H9 (cell line): ENCODE measurements at regions not wholly inside any gene's neighbourhood (a gene's known extent, or its start where the extent isn't known, plus 50 kb on each side); places are given as distances from the start of the nearest gene placed in this dataset.

Experiments
- DNase-seq: peaks from one replicate; pipeline ENCODE4 v3.0.0-alpha.2; 2017
- H2AFZ ChIP-seq: one replicate; pipeline ENCODE4 v1.6.1; 2013; ENCODE audit warnings: mild to moderate bottlenecking, low read length, control low read depth, moderate library complexity
- H2AK5ac ChIP-seq: 2 replicates; pipeline ENCODE4 v1.6.1; 2013; ENCODE audit warnings: low read length, control low read depth, mixed read lengths; ENCODE audit not compliant: insufficient read length
- H2BK120ac ChIP-seq: one replicate; pipeline ENCODE4 v1.6.1; 2013; ENCODE audit warnings: low read depth, mild to moderate bottlenecking, low read length, control low read depth, inconsistent platforms; ENCODE audit not compliant: poor library complexity, severe bottlenecking
- H2BK12ac ChIP-seq: 2 replicates; pipeline ENCODE4 v1.6.1; 2013; ENCODE audit warnings: low read length, control low read depth, mixed read lengths, low read depth; ENCODE audit not compliant: insufficient read length
- H2BK15ac ChIP-seq: 2 replicates; pipeline ENCODE4 v1.6.1; 2013; ENCODE audit warnings: low read depth, low read length, control low read depth
- H2BK20ac ChIP-seq: one replicate; pipeline ENCODE4 v1.6.1; 2013; ENCODE audit warnings: low read depth, mild to moderate bottlenecking, low read length, control low read depth, inconsistent platforms; ENCODE audit not compliant: poor library complexity, severe bottlenecking
- H2BK5ac ChIP-seq: 2 replicates; pipeline ENCODE4 v1.6.1; 2013; ENCODE audit warnings: low read length, control low read depth, mixed read lengths; ENCODE audit not compliant: insufficient read length
- H3K14ac ChIP-seq: 2 replicates; pipeline ENCODE4 v1.6.1; 2013; ENCODE audit warnings: low read length, control low read depth; ENCODE audit not compliant: insufficient read depth
- H3K18ac ChIP-seq: 2 replicates; pipeline ENCODE4 v1.6.1; 2013; ENCODE audit warnings: low read depth, mild to moderate bottlenecking, mixed read lengths, low read length, control low read depth; ENCODE audit not compliant: insufficient read length
- H3K23ac ChIP-seq: 2 replicates; pipeline ENCODE4 v1.6.1; 2013; ENCODE audit warnings: low read length, control low read depth, mixed read lengths, low read depth; ENCODE audit not compliant: insufficient read length
- H3K23me2 ChIP-seq: 2 replicates; pipeline ENCODE4 v1.6.1; 2013; ENCODE audit warnings: low read depth, mild to moderate bottlenecking, mixed read lengths, low read length, control low read depth; ENCODE audit not compliant: insufficient read length, poor library complexity, severe bottlenecking
- H3K27ac ChIP-seq: 2 replicates; pipeline ENCODE4 v1.5.1; 2013; ENCODE audit warnings: low read length, control low read depth, mixed read lengths, low read depth; ENCODE audit not compliant: insufficient read length
- H3K27me3 ChIP-seq: 2 replicates; pipeline ENCODE4 v1.6.1; 2013; ENCODE audit warnings: low read length, control low read depth, inconsistent platforms; ENCODE audit not compliant: insufficient read depth
- H3K4ac ChIP-seq: 2 replicates; pipeline ENCODE4 v1.6.1; 2013; ENCODE audit warnings: low read depth, mild to moderate bottlenecking, control low read depth, inconsistent platforms, low read length, moderate library complexity
- H3K4me1 ChIP-seq: 2 replicates; pipeline ENCODE4 v1.6.1; 2013; ENCODE audit warnings: low read length, control low read depth, inconsistent platforms; ENCODE audit not compliant: insufficient read depth
- H3K4me2 ChIP-seq: 2 replicates; pipeline ENCODE4 v1.6.1; 2013; ENCODE audit warnings: low read length, control low read depth, mixed read lengths; ENCODE audit not compliant: insufficient read length, insufficient read depth
- H3K56ac ChIP-seq: 2 replicates; pipeline ENCODE4 v1.6.1; 2013; ENCODE audit warnings: low read depth, mild to moderate bottlenecking, mixed read lengths, low read length, control low read depth; ENCODE audit not compliant: insufficient read length
- H3K79me1 ChIP-seq: 2 replicates; pipeline ENCODE4 v1.6.1; 2013; ENCODE audit warnings: low read depth, mild to moderate bottlenecking, moderate library complexity, low read length, control low read depth, inconsistent platforms; ENCODE audit not compliant: insufficient read depth, poor library complexity, severe bottlenecking
- H3K79me2 ChIP-seq: 2 replicates; pipeline ENCODE4 v1.6.1; 2013; ENCODE audit warnings: low read length, control low read depth, inconsistent platforms; ENCODE audit not compliant: insufficient read depth
- H3K9ac ChIP-seq: 2 replicates; pipeline ENCODE4 v1.6.1; 2013; ENCODE audit warnings: low read length, control low read depth, mixed read lengths; ENCODE audit not compliant: insufficient read length; ENCODE audit errors: extremely low read depth
- H3K9me3 ChIP-seq: one replicate; pipeline ENCODE4 v1.6.1; 2013; ENCODE audit warnings: low read depth, low read length, inconsistent platforms; ENCODE audit not compliant: control insufficient read depth
- H3T11ph ChIP-seq: one replicate; pipeline ENCODE4 v1.6.1; 2013; ENCODE audit warnings: mild to moderate bottlenecking, low read length, control low read depth, inconsistent platforms
- H4K20me1 ChIP-seq: one replicate; pipeline ENCODE4 v1.6.1; 2013; ENCODE audit not compliant: control insufficient read depth, insufficient read length, insufficient read depth
- H4K5ac ChIP-seq: 2 replicates; pipeline ENCODE4 v1.6.1; 2013; ENCODE audit warnings: low read depth, mild to moderate bottlenecking, mixed read lengths, low read length, control low read depth; ENCODE audit not compliant: insufficient read length
- H4K8ac ChIP-seq: replicated peaks from 2 replicates; pipeline ENCODE4 v1.6.1; 2013; ENCODE audit warnings: low read length, control low read depth, mixed read lengths, low read depth; ENCODE audit not compliant: insufficient read length
- H4K91ac ChIP-seq: 2 replicates; pipeline ENCODE4 v1.6.1; 2013; ENCODE audit warnings: low read depth, mild to moderate bottlenecking, moderate library complexity, mixed read lengths, low read length, control low read depth; ENCODE audit not compliant: insufficient read length
- H3K27ac Mint-ChIP-seq, 3 experiments: 2 replicates in 2 of 3; 3 replicates in 1 of 3; pipeline ENCODE4 v1.8.0; 2020 to 2021; ENCODE audit warnings: mixed read lengths in 3 of 3, mild to moderate bottlenecking in 1 of 3, moderate library complexity in 1 of 3
- H3K27me3 Mint-ChIP-seq: 2 replicates; pipeline ENCODE4 v1.8.0; 2021; ENCODE audit warnings: low read depth, mild to moderate bottlenecking, moderate library complexity, mixed read lengths
- H3K36me3 Mint-ChIP-seq, 3 experiments: 2 replicates in 2 of 3; 3 replicates in 1 of 3; pipeline ENCODE4 v1.8.0; 2020 to 2021; ENCODE audit warnings: low read depth in 3 of 3, mixed read lengths in 3 of 3; ENCODE audit not compliant: insufficient read depth in 1 of 3
- H3K4me1 Mint-ChIP-seq, 2 experiments: 2 replicates each; pipeline ENCODE4 v1.8.0; 2020; ENCODE audit warnings: mixed read lengths in 2 of 2
- H3K4me3 Mint-ChIP-seq, 2 experiments: 2 replicates in 1 of 2; 3 replicates in 1 of 2; pipeline ENCODE4 v1.8.0; 2020 to 2021; ENCODE audit warnings: mild to moderate bottlenecking in 2 of 2, mixed read lengths in 2 of 2, moderate library complexity in 1 of 2
- H3K9me3 Mint-ChIP-seq, 2 experiments: 2 replicates in 1 of 2; 3 replicates in 1 of 2; pipeline ENCODE4 v1.8.0; 2020; ENCODE audit warnings: mild to moderate bottlenecking in 2 of 2, mixed read lengths in 2 of 2, moderate library complexity in 1 of 2
- CTCF ChIP-seq: fragments of 200-600 bp; sonication (generic); conservative IDR thresholded peaks from 3 replicates; pipeline ENCODE4 v1.8.0; 2021; ENCODE audit warnings: antibody characterized with exemption, mild to moderate bottlenecking
- WGBS: extraction: QIAGEN DNeasy Blood & Tissue Kit; methylation state at CpG from one replicate; pipeline ENCODE4 v1.1.7; 2013; ENCODE audit warnings: missing lambda C conversion rate, low lambda C conversion rate, mixed read lengths; ENCODE audit not compliant: insufficient read length; ENCODE audit errors: extremely low coverage; 5-methylcytosine and 5-hydroxymethylcytosine counted together

- H4K20me1 ChIP-seq: no peaks in the 10 kb centered on the region
- no peak overlapping the region for H3K4me2 ChIP-seq
- H3K23me2 ChIP-seq: no peaks in the 10 kb centered on the region
- no peak overlapping the region for H2BK120ac ChIP-seq
- no peak overlapping the region for H2AFZ ChIP-seq
- H4K5ac ChIP-seq: no peak overlapping the region
- no CpG with 5 or more reads among the region's 3 CpGs for WGBS
- no peak overlapping the region for H2BK15ac ChIP-seq
- H3K9me3 Mint-ChIP-seq: no peaks in the 10 kb centered on the region; a peak in 1 of 5 replicates
- H3K27me3 Mint-ChIP-seq: peaks cover 2% of the 10 kb centered on the region
- H3K14ac ChIP-seq: no peak overlapping the region
- H3K9me3 ChIP-seq: no peaks in the 10 kb centered on the region
- no peaks in the 10 kb centered on the region for H3K27me3 ChIP-seq
- no peak overlapping the region for H4K8ac ChIP-seq
- H3K4me3 Mint-ChIP-seq: no peak overlapping the region
- no peaks in the 10 kb centered on the region for H3K79me2 ChIP-seq
- no peak overlapping the region for H2BK12ac ChIP-seq
- peaks cover 9 to 13% of the 10 kb centered on the region in 2 experiments for H3K4me1 Mint-ChIP-seq
- no peak for DNase-seq
- H2BK20ac ChIP-seq: no peak overlapping the region
- H3K27ac Mint-ChIP-seq: no peak overlapping the region
- no peak for TF ChIP-seq CTCF
- H3T11ph ChIP-seq: no peak overlapping the region
- no peak overlapping the region for H3K4ac ChIP-seq
- H3K56ac ChIP-seq: no peak overlapping the region
- no peak overlapping the region for H3K9ac ChIP-seq
- H3K23ac ChIP-seq: no peak overlapping the region
- no peaks in the 10 kb centered on the region for H3K4me1 ChIP-seq
- H3K27ac ChIP-seq: no peak overlapping the region
- H2AK5ac ChIP-seq: no peak overlapping the region
- no peak overlapping the region for H4K91ac ChIP-seq
- H2BK5ac ChIP-seq: no peak overlapping the region
- H3K36me3 Mint-ChIP-seq: peaks cover 0 to 3% (median 0%) of the 10 kb centered on the region in 3 experiments; a peak in 1 of 7 replicates
- no peaks in the 10 kb centered on the region for H3K79me1 ChIP-seq
- no peak overlapping the region for H3K18ac ChIP-seq
Measured at GRCh38 chr1:228875741-228876140, 140.5 kb downstream of the RHOU start.
